Right lobe of liver (tissue), 6 donors: ENCODE measurements at regions not wholly inside any gene's neighbourhood (a gene's known extent, or its start where the extent isn't known, plus 50 kb on each side); places are given as distances from the start of the nearest gene placed in this dataset.

Experiments used
- ATAC-seq, 4 donors: fragments of 200-7000 bp; cut with Tn5 transposase; one replicate each; pipeline ENCODE4 v1.9.1; 2020; ENCODE audit warnings: mild to moderate bottlenecking in 4 of 4, moderate library complexity in 4 of 4
- DNase-seq, 3 donors: peaks; one replicate each; pipeline ENCODE4 v3.0.0-alpha.2; 2020
- H3K27ac ChIP-seq, 3 donors: fragments of 200-600 bp; one replicate each; pipeline ENCODE4 v1.8.0; 2022
- H3K27me3 ChIP-seq, 2 donors: fragments of 200-600 bp; one replicate each; pipeline ENCODE4 v1.8.0; 2022
- H3K36me3 ChIP-seq, 4 donors: fragments of 200-600 bp; sonication (generic) in 1 of 4; one replicate each; pipeline versions ENCODE4 v1.5.1 to v1.8.0; 2017 to 2022; ENCODE audit warnings: control low read depth in 1 of 4
- H3K4me1 ChIP-seq, 4 donors: fragments of 200-600 bp; sonication (generic) in 1 of 4; one replicate each; pipeline versions ENCODE4 v1.5.1 to v1.8.0; 2017 to 2022; ENCODE audit warnings: control low read depth in 1 of 4
- H3K4me3 ChIP-seq, 3 donors: fragments of 200-600 bp; one replicate each; pipeline ENCODE4 v1.8.0; 2022
- H3K9me3 ChIP-seq, 4 donors: fragments of 200-600 bp; sonication (generic) in 1 of 4; one replicate each; pipeline versions ENCODE4 v1.5.1 to v1.8.0; 2017 to 2022; ENCODE audit warnings: control low read depth in 1 of 4
- POLR2A ChIP-seq: fragments of 450-650 bp; IDR thresholded peaks from one replicate; pipeline ENCODE4 v1.6.1; 2017; ENCODE audit warnings: antibody characterized with exemption, mild to moderate bottlenecking
- WGBS: methylation state at CpG from one replicate; pipeline ENCODE4 v1.1.6; 2018; ENCODE audit warnings: low coverage, low lambda C conversion rate; ENCODE audit not compliant: insufficient coverage; ENCODE audit errors: missing lambda C conversion rate; 5-methylcytosine and 5-hydroxymethylcytosine counted together
- intact Hi-C, 2 donors: fragments of 100-400 bp; cut with DNase I; formaldehyde crosslinking; loops; one replicate each; pipeline versions ENCODE4 v1.11.2 to v1.14.1; 2022
- TF ChIP-seq, protein P1 (sequence below), 4 donors: fragments of 200-600 bp in 3 of 4; fragments of 450-650 bp in 1 of 4; IDR thresholded peaks; one replicate each; pipeline versions ENCODE4 v1.5.1 to v1.8.0; 2016 to 2022; ENCODE audit warnings: antibody characterized with exemption in 4 of 4, mild to moderate bottlenecking in 2 of 4
- donor health status: DM: no; HTN: yes; CAD: no.
- donor health status: DM: no; HTN: no; CAD: no.
- donor health status: DM: no; HTN: no; CAD: no.
- donor health status: DM: no; HTN: yes; CAD: no.
- donor health status: DM: no; HTN: yes; CAD: no.

DNA sequence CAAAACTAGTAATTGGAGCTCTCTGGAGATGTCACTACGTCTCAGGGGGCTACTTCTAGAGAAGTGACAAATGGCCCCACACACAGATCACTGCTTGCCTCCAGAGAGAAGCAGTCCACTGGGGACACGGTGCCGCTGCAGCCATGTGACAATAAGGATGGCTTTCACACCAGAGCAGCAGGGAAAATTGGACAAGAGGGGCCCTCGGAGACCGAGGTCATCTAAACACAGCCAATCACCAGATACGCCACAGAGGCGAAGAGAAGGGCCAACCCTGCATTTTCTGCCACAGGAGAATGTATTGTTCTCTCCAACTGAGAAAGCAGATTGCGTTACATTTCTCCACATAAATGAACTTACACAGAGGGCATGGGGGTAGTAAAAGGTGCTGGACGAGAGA is 51.2 kb upstream of the TIAM1 start:
- ATAC-seq = no peak
- Histone ChIP-seq H3K4me3 (no peak overlapping the region), H3K27ac (no peak overlapping the region), H3K9me3 (no peaks in the 10 kb centered on the region), H3K4me1 (no peaks in the 10 kb centered on the region), H3K36me3 (no peaks in the 10 kb centered on the region), H3K27me3 (no peaks in the 10 kb centered on the region)
- intact Hi-C loops = no loop called here
- TF ChIP-seq, protein P1, sequence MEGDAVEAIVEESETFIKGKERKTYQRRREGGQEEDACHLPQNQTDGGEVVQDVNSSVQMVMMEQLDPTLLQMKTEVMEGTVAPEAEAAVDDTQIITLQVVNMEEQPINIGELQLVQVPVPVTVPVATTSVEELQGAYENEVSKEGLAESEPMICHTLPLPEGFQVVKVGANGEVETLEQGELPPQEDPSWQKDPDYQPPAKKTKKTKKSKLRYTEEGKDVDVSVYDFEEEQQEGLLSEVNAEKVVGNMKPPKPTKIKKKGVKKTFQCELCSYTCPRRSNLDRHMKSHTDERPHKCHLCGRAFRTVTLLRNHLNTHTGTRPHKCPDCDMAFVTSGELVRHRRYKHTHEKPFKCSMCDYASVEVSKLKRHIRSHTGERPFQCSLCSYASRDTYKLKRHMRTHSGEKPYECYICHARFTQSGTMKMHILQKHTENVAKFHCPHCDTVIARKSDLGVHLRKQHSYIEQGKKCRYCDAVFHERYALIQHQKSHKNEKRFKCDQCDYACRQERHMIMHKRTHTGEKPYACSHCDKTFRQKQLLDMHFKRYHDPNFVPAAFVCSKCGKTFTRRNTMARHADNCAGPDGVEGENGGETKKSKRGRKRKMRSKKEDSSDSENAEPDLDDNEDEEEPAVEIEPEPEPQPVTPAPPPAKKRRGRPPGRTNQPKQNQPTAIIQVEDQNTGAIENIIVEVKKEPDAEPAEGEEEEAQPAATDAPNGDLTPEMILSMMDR (IDR thresholded peaks at IDR 0.05) = no peak
- no peak for TF ChIP-seq POLR2A
- WGBS = 69% methylated on average over 3 of the region's 9 CpGs
- no peak for DNase-seq

DNA sequence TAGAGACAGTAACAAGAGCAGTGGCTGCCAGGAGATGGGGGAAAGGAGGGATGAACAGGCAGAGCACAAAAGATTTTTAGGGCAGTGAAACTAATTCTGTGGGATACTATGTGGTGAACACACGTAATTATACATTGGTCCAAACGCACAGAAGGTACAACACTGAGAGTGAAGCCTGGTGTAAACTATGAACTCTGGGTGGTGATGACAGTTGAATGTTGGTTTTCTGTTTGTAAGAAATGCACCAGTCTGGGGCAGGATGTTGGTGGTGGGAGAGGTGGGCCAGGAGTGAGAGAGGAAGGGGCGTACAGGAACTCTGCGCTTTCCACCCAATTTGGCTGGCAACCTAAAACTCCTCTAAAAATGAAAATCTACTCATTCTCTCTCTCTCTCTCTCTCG is 50.2 kb upstream of the TIAM1 start:
- WGBS = 52% methylated on average over 3 of the region's 5 CpGs
- no peaks in the 10 kb centered on the region for H3K4me1 ChIP-seq
- H3K4me3 ChIP-seq = no peak overlapping the region
- no peak overlapping the region for H3K27ac ChIP-seq
- no peak for TF ChIP-seq POLR2A
- TF ChIP-seq, protein P1 (IDR thresholded peaks at IDR 0.05) = no peak
- no peaks in the 10 kb centered on the region for H3K27me3 ChIP-seq
- no peaks in the 10 kb centered on the region for H3K36me3 ChIP-seq
- DNase-seq (no peak), ATAC-seq (no peak)
- intact Hi-C loops = no loop called here
- no peaks in the 10 kb centered on the region for H3K9me3 ChIP-seq
